Kidney (tissue), 13 donors: ENCODE measurements at regions not wholly inside any gene's neighbourhood (a gene's known extent, or its start where the extent isn't known, plus 50 kb on each side); places are given as distances from the start of the nearest gene placed in this dataset.

Source experiments
- DNase-seq, 5 donors: peaks; one replicate each; pipeline ENCODE4 v3.0.0-alpha.2; 2013 to 2020
- FAIRE-seq: peaks from 2 replicates; lab custom pipeline; 2012; peaks lifted over from hg19 to GRCh38; lab: Jason Lieb, UNC
- H3K27ac ChIP-seq, 2 donors: one replicate each; pipeline ENCODE4 v1.7.0; 2013; ENCODE audit warnings: low read depth in 2 of 2, low read length in 2 of 2, inconsistent platforms in 1 of 2
- H3K27me3 ChIP-seq: one replicate; pipeline ENCODE4 v1.7.1; 2013; ENCODE audit warnings: low read length, inconsistent platforms; ENCODE audit not compliant: control insufficient read depth, insufficient read depth
- H3K36me3 ChIP-seq, 3 donors: one replicate each; pipeline versions ENCODE4 v1.7.0 to v1.7.1; 2013; ENCODE audit warnings: low read length in 3 of 3, control low read depth in 1 of 3, inconsistent platforms in 1 of 3; ENCODE audit not compliant: insufficient read depth in 3 of 3, control insufficient read depth in 2 of 3
- H3K4me1 ChIP-seq, 3 donors: one replicate each; pipeline versions ENCODE4 v1.7.0 to v1.7.1; 2013; ENCODE audit warnings: low read length in 3 of 3, inconsistent platforms in 1 of 3, low read depth in 1 of 3; ENCODE audit not compliant: control insufficient read depth in 2 of 3, insufficient read depth in 2 of 3
- H3K4me3 ChIP-seq, 3 donors: one replicate each; pipeline versions ENCODE4 v1.7.0 to v1.8.1; 2013; ENCODE audit warnings: low read length in 3 of 3, control low read depth in 1 of 3, inconsistent platforms in 1 of 3
- H3K9ac ChIP-seq, 3 donors: one replicate each; pipeline versions ENCODE4 v1.7.0 to v1.7.1; 2013; ENCODE audit warnings: low read length in 3 of 3, control low read depth in 1 of 3, inconsistent platforms in 1 of 3
- H3K9me3 ChIP-seq, 3 donors: one replicate each; pipeline versions ENCODE4 v1.7.0 to v1.7.1; 2013; ENCODE audit warnings: low read length in 3 of 3, control low read depth in 1 of 3, inconsistent platforms in 1 of 3; ENCODE audit not compliant: control insufficient read depth in 2 of 3, insufficient read depth in 1 of 3
- intact Hi-C: fragments of 100-400 bp; cut with DNase I; formaldehyde crosslinking; loops from one replicate; pipeline ENCODE4 v1.11.1; 2022
- TF ChIP-seq, protein P1 (sequence below): IDR thresholded peaks from 3 replicates; pipeline ENCODE4 v1.5.1; 2012; ENCODE audit warnings: mild to moderate bottlenecking, moderate library complexity, borderline replicate concordance; ENCODE audit not compliant: insufficient read depth; ENCODE audit errors: extremely low read depth
- donor health status: control.
- donor health status: control.
- donor health status: control.
- donor health status: control.
- donor health status: control.
- donor health status: DM: yes; HTN: yes; CAD: no.
- donor health status: Normal renal cell carcinoma (clear cell type).

DNA sequence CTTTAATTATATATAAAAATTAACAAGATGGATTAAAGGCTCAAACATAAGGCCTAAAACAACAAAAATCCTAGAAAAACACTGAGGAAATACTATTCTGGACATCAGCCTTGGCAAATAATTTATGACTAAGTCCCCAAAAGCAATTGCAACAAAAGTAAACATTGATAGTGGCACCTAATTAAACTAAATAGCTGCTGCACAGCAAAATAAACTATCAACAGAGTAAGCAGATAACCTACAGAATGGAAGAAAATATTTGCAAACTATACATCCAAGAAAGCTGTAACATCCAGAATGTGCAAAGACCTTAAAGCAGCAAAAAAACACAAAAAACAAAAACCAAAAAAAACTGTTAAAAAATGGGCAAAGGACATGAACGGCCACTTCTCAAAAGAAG lies 384.0 kb upstream of the SEMA3D start:
- intact Hi-C loops: no loop called here
- TF ChIP-seq, protein P1, sequence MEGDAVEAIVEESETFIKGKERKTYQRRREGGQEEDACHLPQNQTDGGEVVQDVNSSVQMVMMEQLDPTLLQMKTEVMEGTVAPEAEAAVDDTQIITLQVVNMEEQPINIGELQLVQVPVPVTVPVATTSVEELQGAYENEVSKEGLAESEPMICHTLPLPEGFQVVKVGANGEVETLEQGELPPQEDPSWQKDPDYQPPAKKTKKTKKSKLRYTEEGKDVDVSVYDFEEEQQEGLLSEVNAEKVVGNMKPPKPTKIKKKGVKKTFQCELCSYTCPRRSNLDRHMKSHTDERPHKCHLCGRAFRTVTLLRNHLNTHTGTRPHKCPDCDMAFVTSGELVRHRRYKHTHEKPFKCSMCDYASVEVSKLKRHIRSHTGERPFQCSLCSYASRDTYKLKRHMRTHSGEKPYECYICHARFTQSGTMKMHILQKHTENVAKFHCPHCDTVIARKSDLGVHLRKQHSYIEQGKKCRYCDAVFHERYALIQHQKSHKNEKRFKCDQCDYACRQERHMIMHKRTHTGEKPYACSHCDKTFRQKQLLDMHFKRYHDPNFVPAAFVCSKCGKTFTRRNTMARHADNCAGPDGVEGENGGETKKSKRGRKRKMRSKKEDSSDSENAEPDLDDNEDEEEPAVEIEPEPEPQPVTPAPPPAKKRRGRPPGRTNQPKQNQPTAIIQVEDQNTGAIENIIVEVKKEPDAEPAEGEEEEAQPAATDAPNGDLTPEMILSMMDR: no peak
- no peak overlapping the region for H3K4me3 ChIP-seq
- DNase-seq (no peak), FAIRE-seq (no peak)
- no peaks in the 10 kb centered on the region for H3K27me3 ChIP-seq
- no peak overlapping the region for H3K9ac ChIP-seq
- H3K4me1 ChIP-seq: no peaks in the 10 kb centered on the region
- H3K9me3 ChIP-seq: no peaks in the 10 kb centered on the region
- H3K36me3 ChIP-seq: no peaks in the 10 kb centered on the region
- no peak overlapping the region for H3K27ac ChIP-seq

DNA sequence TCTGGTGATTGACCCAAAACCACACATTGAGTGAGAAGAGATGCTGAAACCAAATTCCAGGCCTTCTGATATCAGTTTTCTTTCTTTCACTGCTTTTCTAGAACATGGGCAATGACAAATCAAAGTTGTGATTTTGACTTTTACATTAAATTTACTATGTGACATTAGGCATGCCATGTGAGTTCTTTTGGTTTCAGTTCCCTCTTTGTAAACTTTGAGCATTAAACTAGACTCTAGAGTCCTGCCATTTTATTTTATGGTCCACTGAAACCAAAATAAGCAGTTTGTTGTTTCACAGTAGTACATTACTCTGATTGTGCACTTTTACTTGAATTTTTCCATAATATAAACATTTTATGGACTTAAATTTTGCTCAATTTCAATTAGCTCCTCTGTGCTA lies 381.1 kb upstream of the SEMA3D start:
- FAIRE-seq (no peak), DNase-seq (no peak)
- TF ChIP-seq, protein P1: no peak
- Histone ChIP-seq H3K27ac (no peak overlapping the region), H3K9me3 (no peaks in the 10 kb centered on the region), H3K4me3 (no peak overlapping the region), H3K9ac (no peak overlapping the region), H3K36me3 (no peaks in the 10 kb centered on the region), H3K27me3 (no peaks in the 10 kb centered on the region), H3K4me1 (no peaks in the 10 kb centered on the region)
- intact Hi-C loops: no loop called here

DNA sequence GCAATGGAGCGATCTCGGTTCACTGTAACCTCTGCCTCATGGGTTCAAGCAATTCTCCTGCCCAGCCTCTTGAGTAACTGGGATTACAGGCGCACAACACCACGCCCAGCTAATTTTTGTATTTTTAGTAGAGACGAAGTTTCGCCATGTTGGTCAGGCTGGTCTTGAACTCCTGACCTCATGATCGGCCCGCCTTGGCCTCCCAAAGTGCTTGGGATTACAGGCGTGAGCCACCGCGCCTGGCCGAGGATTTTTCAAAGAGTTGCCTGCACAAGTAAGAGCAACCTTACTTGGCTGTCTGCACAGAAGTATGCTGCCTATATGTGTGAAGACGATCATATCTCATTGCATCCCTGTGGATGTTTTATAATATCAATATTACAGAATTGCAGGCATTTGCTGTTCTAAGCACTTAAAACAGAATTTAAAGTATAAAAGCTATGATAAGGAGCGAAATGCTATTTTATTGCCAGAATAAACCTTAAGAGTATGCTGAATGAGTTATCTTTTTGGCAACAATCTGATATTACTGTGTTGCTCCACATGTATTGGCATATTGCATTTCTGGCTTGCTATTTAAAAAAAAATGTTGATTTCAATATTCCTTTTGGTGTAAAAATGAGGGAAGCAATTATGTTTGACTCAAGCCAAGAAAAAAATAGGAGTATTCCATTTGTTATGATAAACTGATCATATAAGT lies 379.4 kb upstream of the SEMA3D start:
- Histone ChIP-seq H3K9ac (no peak overlapping the region), H3K4me3 (no peak overlapping the region), H3K27ac (no peak overlapping the region), H3K27me3 (no peaks in the 10 kb centered on the region), H3K4me1 (no peaks in the 10 kb centered on the region), H3K36me3 (no peaks in the 10 kb centered on the region), H3K9me3 (no peaks in the 10 kb centered on the region)
- FAIRE-seq (no peak), DNase-seq (no peak)
- intact Hi-C loops: no loop called here
- TF ChIP-seq, protein P1: no peak

DNA sequence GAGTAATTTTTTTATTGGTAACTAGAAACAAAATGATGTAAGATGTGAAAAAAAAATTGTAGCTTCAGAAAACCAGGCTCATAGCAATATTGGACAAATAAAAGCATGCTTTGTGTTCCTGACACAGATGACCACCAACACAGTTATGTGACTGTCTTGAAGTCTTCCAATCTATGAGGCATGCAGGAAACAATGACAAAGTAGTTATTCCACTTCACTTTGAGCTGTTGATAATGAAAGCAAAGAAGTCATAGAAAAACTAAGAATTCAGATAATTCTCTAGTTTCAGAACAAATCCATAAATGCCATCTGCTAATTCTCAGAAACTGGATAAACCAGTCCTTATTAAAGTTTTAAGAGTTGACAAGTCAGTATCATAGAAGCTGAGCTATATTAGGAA lies 378.4 kb upstream of the SEMA3D start:
- intact Hi-C loops: no loop called here
- Histone ChIP-seq H3K4me3 (no peak overlapping the region), H3K9me3 (no peaks in the 10 kb centered on the region), H3K9ac (no peak overlapping the region), H3K27me3 (no peaks in the 10 kb centered on the region), H3K36me3 (no peaks in the 10 kb centered on the region), H3K27ac (no peak overlapping the region), H3K4me1 (no peaks in the 10 kb centered on the region)
- DNase-seq (no peak), FAIRE-seq (no peak)
- TF ChIP-seq, protein P1: no peak
